HG03571 (cell line): ENCODE measurements at regions not wholly inside any gene's neighbourhood (a gene's known extent, or its start where the extent isn't known, plus 50 kb on each side); places are given as distances from the start of the nearest gene placed in this dataset.
"Not testable (repeated sequence)": the region's sequence is repeated elsewhere in the genome, so short reads cannot be mapped to it uniquely, and the experiment has no call there.

Source experiments
- ATAC-seq: cut with Tn5 transposase; IDR thresholded peaks from one replicate; pipeline ENCODE4 v1.9.1; 2021; ENCODE audit not compliant: unreplicated experiment

- ATAC-seq, result no peak
These were observed 161.7 kb downstream of the SMARCA1 start for GRCh38 chrX:129361576-129361975.

- ATAC-seq, result peak; percentile 62
These were observed 163.1 kb downstream of the SMARCA1 start for GRCh38 chrX:129360175-129360574.

GRCh38 chrX:129359269-129359668 lies 164.0 kb downstream of the SMARCA1 start:
- no peak for ATAC-seq

- not testable (repeated sequence) for ATAC-seq
These were observed 165.9 kb downstream of the SMARCA1 start for GRCh38 chrX:129357428-129357827.

- no peak for ATAC-seq
These were observed 176.0 kb downstream of the SMARCA1 start for GRCh38 chrX:129347291-129347690.

- ATAC-seq, result no peak
These were observed 176.7 kb downstream of the SMARCA1 start for GRCh38 chrX:129346574-129346973.

- ATAC-seq, result not testable (repeated sequence)
These were observed 186.0 kb downstream of the SMARCA1 start for GRCh38 chrX:129337264-129337663.

GRCh38 chrX:129323115-129323514 lies 200.2 kb downstream of the SMARCA1 start:
- ATAC-seq, result no peak

- ATAC-seq, result no peak
These were observed 204.9 kb downstream of the SMARCA1 start for GRCh38 chrX:129318375-129318774.

- no peak for ATAC-seq
These were observed 206.8 kb downstream of the SMARCA1 start for GRCh38 chrX:129316461-129316860.

GRCh38 chrX:129310000-129310399 lies 213.3 kb downstream of the SMARCA1 start:
- ATAC-seq, result no peak

GRCh38 chrX:129262912-129263311 lies 260.4 kb downstream of the SMARCA1 start:
- no peak for ATAC-seq

GRCh38 chrX:129255516-129255915 lies 267.8 kb downstream of the SMARCA1 start:
- ATAC-seq, result not testable (repeated sequence)

GRCh38 chrX:129249563-129249962 lies 273.7 kb downstream of the SMARCA1 start:
- ATAC-seq, result no peak

GRCh38 chrX:129247642-129248041 lies 275.6 kb downstream of the SMARCA1 start:
- no peak for ATAC-seq

- no peak for ATAC-seq
These were observed 283.9 kb downstream of the SMARCA1 start for GRCh38 chrX:129239371-129239770.

- ATAC-seq, result no peak
These were observed 285.3 kb downstream of the SMARCA1 start for GRCh38 chrX:129238011-129238410.

- ATAC-seq, result no peak
These were observed 287.4 kb downstream of the SMARCA1 start for GRCh38 chrX:129235903-129236302.

GRCh38 chrX:129233786-129234185 lies 289.5 kb downstream of the SMARCA1 start:
- ATAC-seq, result no peak

- ATAC-seq, result no peak
These were observed 292.3 kb downstream of the SMARCA1 start for GRCh38 chrX:129230850-129231512.

GRCh38 chrX:129230168-129230567 lies 293.1 kb downstream of the SMARCA1 start:
- ATAC-seq, result no peak

GRCh38 chrX:129227366-129227765 lies 295.9 kb downstream of the SMARCA1 start:
- ATAC-seq, result no peak

- ATAC-seq, result no peak
These were observed 329.9 kb downstream of the SMARCA1 start for GRCh38 chrX:129193357-129193756.
